Trophoblast cell (in vitro differentiated cells and primary cell): ENCODE measurements at regions not wholly inside any gene's neighbourhood (a gene's known extent, or its start where the extent isn't known, plus 50 kb on each side); places are given as distances from the start of the nearest gene placed in this dataset.
A peak's percentile ranks its signal among the peaks of the same experiment; 100 is the strongest.

Experiments used
- DNase-seq, 2 donors: peaks; one replicate each; pipeline ENCODE4 v3.0.0-alpha.2; 2016
- H2AFZ ChIP-seq: 2 replicates; pipeline ENCODE4 v1.6.1; 2013; ENCODE audit warnings: low read length, moderate library complexity, mild to moderate bottlenecking; ENCODE audit not compliant: insufficient read depth, poor library complexity
- H2AK5ac ChIP-seq: 2 replicates; pipeline ENCODE4 v1.6.1; 2013; ENCODE audit warnings: mild to moderate bottlenecking, low read length
- H2BK120ac ChIP-seq: 2 replicates; pipeline ENCODE4 v1.6.1; 2013; ENCODE audit warnings: low read length, mild to moderate bottlenecking, moderate library complexity; ENCODE audit not compliant: insufficient read depth, poor library complexity
- H2BK12ac ChIP-seq: 2 replicates; pipeline ENCODE4 v1.6.1; 2013; ENCODE audit warnings: mild to moderate bottlenecking, low read length, moderate library complexity
- H2BK5ac ChIP-seq: 2 replicates; pipeline ENCODE4 v1.6.1; 2013; ENCODE audit warnings: low read length, low read depth, moderate library complexity, mild to moderate bottlenecking; ENCODE audit not compliant: poor library complexity
- H3K14ac ChIP-seq: 2 replicates; pipeline ENCODE4 v1.6.1; 2013; ENCODE audit warnings: mild to moderate bottlenecking, low read length
- H3K18ac ChIP-seq: 2 replicates; pipeline ENCODE4 v1.6.1; 2013; ENCODE audit warnings: mild to moderate bottlenecking, low read length
- H3K23ac ChIP-seq: 2 replicates; pipeline ENCODE4 v1.6.1; 2013; ENCODE audit warnings: low read length
- H3K27ac ChIP-seq: 2 replicates; pipeline ENCODE4 v1.5.1; 2013; ENCODE audit warnings: low read depth, mild to moderate bottlenecking, inconsistent platforms, low read length, moderate library complexity
- H3K27me3 ChIP-seq: 2 replicates; pipeline ENCODE4 v1.6.1; 2013; ENCODE audit warnings: inconsistent platforms, mild to moderate bottlenecking, low read length, moderate library complexity; ENCODE audit not compliant: insufficient read depth
- H3K36me3 ChIP-seq, 2 experiments: 1 replicate in 1 of 2; 2 replicates in 1 of 2; pipeline ENCODE4 v1.6.1; 2013; ENCODE audit warnings: low read length in 2 of 2, mild to moderate bottlenecking in 2 of 2, moderate library complexity in 1 of 2; ENCODE audit not compliant: insufficient read depth in 2 of 2, control insufficient read depth in 1 of 2
- H3K4ac ChIP-seq: 2 replicates; pipeline ENCODE4 v1.6.1; 2013; ENCODE audit warnings: low read depth, mild to moderate bottlenecking, low read length, moderate library complexity
- H3K4me1 ChIP-seq, 2 experiments: 1 replicate in 1 of 2; 2 replicates in 1 of 2; pipeline ENCODE4 v1.6.1; 2013; ENCODE audit warnings: low read length in 2 of 2, mild to moderate bottlenecking in 2 of 2, moderate library complexity in 1 of 2; ENCODE audit not compliant: insufficient read depth in 2 of 2, control insufficient read depth in 1 of 2
- H3K4me2 ChIP-seq: 2 replicates; pipeline ENCODE4 v1.6.1; 2013; ENCODE audit warnings: inconsistent platforms, mild to moderate bottlenecking, low read length, moderate library complexity
- H3K4me3 ChIP-seq: 2 replicates; pipeline ENCODE4 v1.5.1; 2013; ENCODE audit warnings: mild to moderate bottlenecking, low read depth, low read length, inconsistent platforms
- H3K79me1 ChIP-seq: one replicate; pipeline ENCODE4 v1.6.1; 2013; ENCODE audit warnings: low read length
- H3K79me2 ChIP-seq: 2 replicates; pipeline ENCODE4 v1.6.1; 2013; ENCODE audit warnings: low read length, mild to moderate bottlenecking; ENCODE audit not compliant: control insufficient read depth, insufficient read depth, poor library complexity
- H3K9ac ChIP-seq: 2 replicates; pipeline ENCODE4 v1.6.1; 2013; ENCODE audit warnings: mild to moderate bottlenecking, low read length
- H3K9me3 ChIP-seq: 2 replicates; pipeline ENCODE4 v1.6.1; 2013; ENCODE audit warnings: low read depth, mild to moderate bottlenecking, control low read depth, inconsistent platforms, low read length; ENCODE audit not compliant: insufficient read depth
- H4K12ac ChIP-seq: 2 replicates; pipeline ENCODE4 v1.6.1; 2013; ENCODE audit warnings: low read depth, mild to moderate bottlenecking, low read length, moderate library complexity
- H4K8ac ChIP-seq: 2 replicates; pipeline ENCODE4 v1.6.1; 2013; ENCODE audit warnings: low read depth, mild to moderate bottlenecking, low read length, moderate library complexity
- H4K91ac ChIP-seq: one replicate; pipeline ENCODE4 v1.6.1; 2013; ENCODE audit warnings: low read depth, mild to moderate bottlenecking, low read length, moderate library complexity
- WGBS: extraction: QIAGEN DNeasy Blood & Tissue Kit; methylation state at CpG from one replicate; pipeline ENCODE4 v1.1.7; 2013; ENCODE audit warnings: missing lambda C conversion rate; ENCODE audit not compliant: insufficient read length, insufficient coverage; ENCODE audit errors: extremely low coverage; 5-methylcytosine and 5-hydroxymethylcytosine counted together

GRCh38 chr9:74066128-74066527 is 431.0 kb upstream of the RORB start:
- Histone ChIP-seq H3K4ac (no peak overlapping the region), H3K79me1 (no peaks in the 10 kb centered on the region), H3K18ac (no peak overlapping the region), H3K23ac (no peak overlapping the region), H3K14ac (no peak overlapping the region), H3K4me1 (no peaks in the 10 kb centered on the region), H3K27ac (no peak overlapping the region), H2BK12ac (no peak overlapping the region), H3K9me3 (no peaks in the 10 kb centered on the region), H3K36me3 (no peaks in the 10 kb centered on the region), H3K4me2 (no peak overlapping the region), H4K91ac (no peak overlapping the region), H2BK5ac (no peak overlapping the region), H3K79me2 (no peaks in the 10 kb centered on the region), H4K8ac (no peak overlapping the region), H2AK5ac (no peak overlapping the region), H3K27me3 (no peaks in the 10 kb centered on the region), H2AFZ (no peak overlapping the region), H4K12ac (no peak overlapping the region), H2BK120ac (no peak overlapping the region), H3K4me3 (no peak overlapping the region), H3K9ac (no peak overlapping the region)
- WGBS = no CpG with 5 or more reads among the region's 2 CpGs
- DNase-seq = no peak

- Histone ChIP-seq H3K4ac (no peak overlapping the region), H3K23ac (no peak overlapping the region), H2BK120ac (no peak overlapping the region), H4K91ac (no peak overlapping the region), H3K27me3 (no peaks in the 10 kb centered on the region), H4K8ac (no peak overlapping the region), H3K4me3 (no peak overlapping the region), H2BK12ac (no peak overlapping the region), H2AFZ (no peak overlapping the region), H4K12ac (no peak overlapping the region), H3K4me2 (no peak overlapping the region), H3K27ac (no peak overlapping the region), H3K79me2 (no peaks in the 10 kb centered on the region), H2BK5ac (no peak overlapping the region), H3K9ac (no peak overlapping the region), H3K18ac (no peak overlapping the region), H2AK5ac (no peak overlapping the region), H3K9me3 (no peaks in the 10 kb centered on the region), H3K14ac (no peak overlapping the region), H3K36me3 (no peaks in the 10 kb centered on the region), H3K4me1 (no peaks in the 10 kb centered on the region), H3K79me1 (no peaks in the 10 kb centered on the region)
- DNase-seq = no peak
- WGBS = no CpG with 5 or more reads among the region's 6 CpGs
Observed at GRCh38 chr9:74066605-74067004, 430.5 kb upstream of the RORB start.

GRCh38 chr9:74071502-74071901 is 425.6 kb upstream of the RORB start:
- Histone ChIP-seq H3K36me3 (no peaks in the 10 kb centered on the region), H3K4me1 (no peaks in the 10 kb centered on the region), H3K27ac (no peak overlapping the region), H2AK5ac (no peak overlapping the region), H4K8ac (no peak overlapping the region), H3K79me1 (no peaks in the 10 kb centered on the region), H3K4ac (no peak overlapping the region), H3K4me2 (no peak overlapping the region), H3K79me2 (no peaks in the 10 kb centered on the region), H2BK120ac (no peak overlapping the region), H3K14ac (no peak overlapping the region), H3K4me3 (no peak overlapping the region), H2AFZ (no peak overlapping the region), H3K9ac (no peak overlapping the region), H4K12ac (no peak overlapping the region), H2BK5ac (no peak overlapping the region), H2BK12ac (no peak overlapping the region), H4K91ac (no peak overlapping the region), H3K27me3 (no peaks in the 10 kb centered on the region), H3K18ac (no peak overlapping the region), H3K9me3 (peaks cover 3% of the 10 kb centered on the region), H3K23ac (no peak overlapping the region)
- no peak for DNase-seq

GRCh38 chr9:74073897-74074296 is 423.2 kb upstream of the RORB start:
- no peaks in the 10 kb centered on the region for H3K79me1 ChIP-seq
- no peak overlapping the region for H2AK5ac ChIP-seq
- no peak overlapping the region for H3K9ac ChIP-seq
- DNase-seq = no peak
- H3K4me1 ChIP-seq = peaks cover 0 to 2% of the 10 kb centered on the region in 2 experiments
- no peak overlapping the region for H3K4me3 ChIP-seq
- H3K23ac ChIP-seq = no peak overlapping the region
- H3K9me3 ChIP-seq = peaks cover 3% of the 10 kb centered on the region
- no peak overlapping the region for H3K27ac ChIP-seq
- H4K12ac ChIP-seq = no peak overlapping the region
- H2BK5ac ChIP-seq = no peak overlapping the region
- no peaks in the 10 kb centered on the region for H3K79me2 ChIP-seq
- H3K4me2 ChIP-seq = no peak overlapping the region
- H3K4ac ChIP-seq = no peak overlapping the region
- no CpG with 5 or more reads among the region's 7 CpGs for WGBS
- H2BK12ac ChIP-seq = no peak overlapping the region
- H4K91ac ChIP-seq = no peak overlapping the region
- no peaks in the 10 kb centered on the region for H3K36me3 ChIP-seq
- no peak overlapping the region for H4K8ac ChIP-seq
- no peaks in the 10 kb centered on the region for H3K27me3 ChIP-seq
- no peak overlapping the region for H2BK120ac ChIP-seq
- H3K18ac ChIP-seq = no peak overlapping the region
- no peak overlapping the region for H2AFZ ChIP-seq
- no peak overlapping the region for H3K14ac ChIP-seq

GRCh38 chr9:74078647-74079046 is 418.5 kb upstream of the RORB start:
- no peak overlapping the region for H3K14ac ChIP-seq
- no peak overlapping the region for H2BK5ac ChIP-seq
- no peak overlapping the region for H3K18ac ChIP-seq
- H2AK5ac ChIP-seq = no peak overlapping the region
- H3K27me3 ChIP-seq = no peaks in the 10 kb centered on the region
- no peak overlapping the region for H4K8ac ChIP-seq
- H3K9ac ChIP-seq = no peak overlapping the region
- peak in 1 of 2 donors; percentile 4 for DNase-seq
- H3K4ac ChIP-seq = no peak overlapping the region
- H2BK120ac ChIP-seq = no peak overlapping the region
- H3K79me2 ChIP-seq = no peaks in the 10 kb centered on the region
- no peak overlapping the region for H4K12ac ChIP-seq
- H2AFZ ChIP-seq = no peak overlapping the region
- no peak overlapping the region for H3K23ac ChIP-seq
- no peak overlapping the region for H3K4me2 ChIP-seq
- peaks cover 3% of the 10 kb centered on the region for H3K9me3 ChIP-seq
- no peaks in the 10 kb centered on the region for H3K36me3 ChIP-seq
- no peak overlapping the region for H3K27ac ChIP-seq
- H2BK12ac ChIP-seq = no peak overlapping the region
- H3K79me1 ChIP-seq = no peaks in the 10 kb centered on the region
- peaks cover 0 to 2% of the 10 kb centered on the region in 2 experiments for H3K4me1 ChIP-seq
- no peak overlapping the region for H3K4me3 ChIP-seq
- H4K91ac ChIP-seq = no peak overlapping the region
